ENCODE measurements at regions not wholly inside any gene's neighbourhood (a gene's known extent, or its start where the extent isn't known, plus 50 kb on each side); places are given as distances from the start of the nearest gene placed in this dataset.

DNA sequence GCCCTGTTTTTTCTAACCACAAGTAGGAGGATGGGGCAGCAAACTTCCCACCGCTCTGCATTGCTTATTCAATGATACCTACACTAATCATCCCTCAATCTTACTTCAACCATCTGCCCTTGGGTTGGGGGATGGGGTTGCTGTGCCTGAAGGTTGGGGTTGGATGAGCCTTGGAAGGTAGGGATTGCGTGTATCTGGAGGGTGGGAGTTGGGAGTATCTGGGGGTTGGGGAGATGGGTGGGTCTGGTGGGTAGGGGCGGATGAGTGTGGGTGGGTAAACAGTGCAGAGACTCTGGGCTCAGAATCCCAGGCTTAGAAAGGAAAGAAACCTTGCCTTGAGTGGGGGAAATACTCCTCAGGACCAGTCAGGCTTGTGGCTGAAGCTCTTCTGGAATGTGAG lies 467.4 kb downstream of the DIRAS2 start (continued):
- no peak for TF ChIP-seq CHD7 (IDR thresholded peaks at IDR 0.05; ENCODE audit: insufficient replicate concordance, low read length)
- no peak for TF ChIP-seq GABPA (IDR thresholded peaks at IDR 0.05; ENCODE audit: borderline replicate concordance, insufficient read depth, low read length)
- no peak for TF ChIP-seq NRF1 (IDR thresholded peaks at IDR 0.05; ENCODE audit: low read depth, low read length)
- no peak for TF ChIP-seq CEBPB (IDR thresholded peaks at IDR 0.05; ENCODE audit: low read depth, low read length)
- no peak for TF ChIP-seq YY1 (IDR thresholded peaks at IDR 0.05; ENCODE audit: low read depth, low read length)
- no peak for TF ChIP-seq SP1 (IDR thresholded peaks at IDR 0.05; ENCODE audit: low read depth, low read length)
- no peak for TF ChIP-seq PHF8 (conservative IDR thresholded peaks at IDR 0.05; ENCODE audit: low read depth, low read length)
- no peak for TF ChIP-seq SIN3A (conservative IDR thresholded peaks at IDR 0.05 in 1 of 2, IDR thresholded peaks at IDR 0.05 in 1 of 2; ENCODE audit: low read depth in 1 of 2, low read length in 2 of 2)
- no peak for TF ChIP-seq EGR1 (IDR thresholded peaks at IDR 0.05; ENCODE audit: borderline replicate concordance, low read depth, low read length)
- TF ChIP-seq BACH1 (IDR thresholded peaks at IDR 0.05; ENCODE audit: low read length): no peak

Measured in H1 (cell line).